Fibroblast of lung (primary cell): ENCODE measurements at regions not wholly inside any gene's neighbourhood (a gene's known extent, or its start where the extent isn't known, plus 50 kb on each side); places are given as distances from the start of the nearest gene placed in this dataset.

Experiments
- DNase-seq, 2 donors: peaks; one replicate each; pipeline versions ENCODE4 v3.0.0 to v3.0.0-alpha.2; 2010; ENCODE audit warnings: low read depth in 2 of 2
- H2AFZ ChIP-seq: 2 replicates; pipeline ENCODE4 v1.5.1; 2012; ENCODE audit warnings: low read length, control low read depth, inconsistent platforms
- H3K27ac ChIP-seq: 2 replicates; pipeline ENCODE4 v1.5.1; 2011; ENCODE audit warnings: low read length, control low read depth; ENCODE audit not compliant: insufficient read depth
- H3K27me3 ChIP-seq: 2 replicates; pipeline ENCODE4 v1.5.1; 2011; ENCODE audit warnings: mild to moderate bottlenecking, low read length; ENCODE audit not compliant: control insufficient read depth, insufficient read depth
- H3K36me3 ChIP-seq: 2 replicates; pipeline ENCODE4 v1.5.1; 2011; ENCODE audit warnings: low read length; ENCODE audit not compliant: control insufficient read depth, insufficient read depth
- H3K4me1 ChIP-seq: 2 replicates; pipeline ENCODE4 v1.5.1; 2011; ENCODE audit warnings: low read length; ENCODE audit not compliant: control insufficient read depth, insufficient read depth; ENCODE audit errors: extremely low read depth
- H3K4me2 ChIP-seq: 2 replicates; pipeline ENCODE4 v1.5.1; 2011; ENCODE audit warnings: low read length, control low read depth; ENCODE audit not compliant: insufficient read depth; ENCODE audit errors: extremely low read depth
- H3K4me3 ChIP-seq, 4 experiments: fragments of 200-600 bp in 1 of 4; sonication (generic) in 1 of 4; replicated peaks in 1 of 4; 2 replicates each; pipeline ENCODE4 v1.5.1; 2011 to 2016; ENCODE audit warnings: low read length in 4 of 4, low read depth in 3 of 4, mild to moderate bottlenecking in 3 of 4, control low read depth in 2 of 4, inconsistent platforms in 1 of 4, mixed read lengths in 1 of 4; ENCODE audit not compliant: insufficient read depth in 1 of 4; ENCODE audit errors: control extremely low read depth in 1 of 4
- H3K79me2 ChIP-seq: 2 replicates; pipeline ENCODE4 v1.5.1; 2012; ENCODE audit warnings: mild to moderate bottlenecking, low read length, inconsistent platforms; ENCODE audit not compliant: control insufficient read depth, insufficient read depth
- H3K9ac ChIP-seq: 2 replicates; pipeline ENCODE4 v1.5.1; 2011; ENCODE audit warnings: mild to moderate bottlenecking, low read length, control low read depth; ENCODE audit not compliant: insufficient read depth
- H3K9me3 ChIP-seq: 2 replicates; pipeline ENCODE4 v1.5.1; 2012; ENCODE audit warnings: low read depth, low read length; ENCODE audit not compliant: control insufficient read depth, insufficient read depth
- H4K20me1 ChIP-seq: 2 replicates; pipeline ENCODE4 v1.5.1; 2011; ENCODE audit warnings: low read length; ENCODE audit not compliant: control insufficient read depth, insufficient read depth; ENCODE audit errors: extremely low read depth
- EZH2 ChIP-seq: IDR thresholded peaks from 2 replicates; pipeline ENCODE4 v1.5.1; 2012; ENCODE audit warnings: low read length, control low read depth, mild to moderate bottlenecking; ENCODE audit errors: missing control alignments
- TF ChIP-seq, protein P1 (sequence below), 2 donors: IDR thresholded peaks in 1 of 2; conservative IDR thresholded peaks in 1 of 2; 1 replicate in 1 of 2; 2 replicates in 1 of 2; pipeline ENCODE4 v1.5.1; 2011 to 2012; ENCODE audit warnings: low read length in 2 of 2, control low read depth in 1 of 2, inconsistent platforms in 1 of 2, low read depth in 1 of 2, mild to moderate bottlenecking in 1 of 2

DNA sequence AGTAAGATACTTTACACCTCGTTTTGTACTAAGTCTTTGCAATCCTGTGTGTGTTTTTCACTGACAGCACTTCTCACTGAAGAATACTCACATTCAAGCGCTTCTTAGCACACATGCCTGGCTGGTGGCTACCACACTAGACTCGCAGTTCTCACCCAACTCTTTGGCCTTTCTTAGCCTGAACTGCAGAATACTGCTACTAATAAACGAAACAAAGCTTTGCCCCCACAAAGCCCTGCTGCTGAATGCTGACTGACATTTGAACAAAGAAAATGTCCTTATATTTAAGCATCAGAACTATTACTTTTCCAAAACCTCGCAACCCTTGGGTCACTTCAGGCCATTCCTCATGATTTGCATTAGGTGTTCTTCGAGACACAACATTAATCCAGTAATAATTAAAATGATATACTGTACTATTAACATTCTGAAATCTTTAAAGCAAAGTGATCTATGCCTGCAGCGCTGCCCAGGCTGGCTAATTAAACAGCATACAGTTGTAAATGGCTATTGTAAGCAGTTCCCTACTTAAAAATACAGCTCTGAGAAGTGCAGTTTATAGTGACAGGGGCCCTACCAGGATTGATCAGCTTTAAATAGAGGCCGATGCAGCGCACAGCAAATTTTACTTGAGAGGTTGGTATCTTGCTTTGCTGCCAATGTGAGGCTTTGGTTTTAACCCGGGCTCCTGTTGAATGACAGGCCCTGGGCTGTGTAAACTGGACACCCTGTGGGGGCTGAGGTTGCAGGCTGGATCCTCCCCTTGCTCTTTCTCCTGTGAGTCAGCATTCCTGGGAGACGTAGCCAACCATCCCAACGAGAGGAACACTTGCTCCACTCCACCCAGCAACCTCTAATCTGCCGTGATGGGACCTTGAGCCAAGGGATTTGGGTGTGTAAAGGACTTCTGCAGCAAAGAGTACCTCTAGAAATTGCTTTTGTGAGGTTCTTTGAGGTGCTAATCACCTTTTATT, 899.0 kb downstream of the TFAP2A start:
- Histone ChIP-seq H2AFZ (no peak overlapping the region), H3K4me1 (peaks cover 8% of the 10 kb centered on the region), H3K79me2 (no peaks in the 10 kb centered on the region), H3K9ac (no peak overlapping the region), H3K4me3 (no peak overlapping the region), H3K36me3 (no peaks in the 10 kb centered on the region), H3K27ac (no peak overlapping the region), H3K27me3 (no peaks in the 10 kb centered on the region), H4K20me1 (no peaks in the 10 kb centered on the region), H3K4me2 (no peak overlapping the region), H3K9me3 (no peaks in the 10 kb centered on the region)
- peak; percentile 64 to 88 for DNase-seq
- no peak for TF ChIP-seq EZH2
- TF ChIP-seq, protein P1, sequence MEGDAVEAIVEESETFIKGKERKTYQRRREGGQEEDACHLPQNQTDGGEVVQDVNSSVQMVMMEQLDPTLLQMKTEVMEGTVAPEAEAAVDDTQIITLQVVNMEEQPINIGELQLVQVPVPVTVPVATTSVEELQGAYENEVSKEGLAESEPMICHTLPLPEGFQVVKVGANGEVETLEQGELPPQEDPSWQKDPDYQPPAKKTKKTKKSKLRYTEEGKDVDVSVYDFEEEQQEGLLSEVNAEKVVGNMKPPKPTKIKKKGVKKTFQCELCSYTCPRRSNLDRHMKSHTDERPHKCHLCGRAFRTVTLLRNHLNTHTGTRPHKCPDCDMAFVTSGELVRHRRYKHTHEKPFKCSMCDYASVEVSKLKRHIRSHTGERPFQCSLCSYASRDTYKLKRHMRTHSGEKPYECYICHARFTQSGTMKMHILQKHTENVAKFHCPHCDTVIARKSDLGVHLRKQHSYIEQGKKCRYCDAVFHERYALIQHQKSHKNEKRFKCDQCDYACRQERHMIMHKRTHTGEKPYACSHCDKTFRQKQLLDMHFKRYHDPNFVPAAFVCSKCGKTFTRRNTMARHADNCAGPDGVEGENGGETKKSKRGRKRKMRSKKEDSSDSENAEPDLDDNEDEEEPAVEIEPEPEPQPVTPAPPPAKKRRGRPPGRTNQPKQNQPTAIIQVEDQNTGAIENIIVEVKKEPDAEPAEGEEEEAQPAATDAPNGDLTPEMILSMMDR (conservative IDR thresholded peaks at IDR 0.05 in 1 of 2, IDR thresholded peaks at IDR 0.05 in 1 of 2; ENCODE audit: low read depth in 1 of 2, low read length in 2 of 2): no peak

DNA sequence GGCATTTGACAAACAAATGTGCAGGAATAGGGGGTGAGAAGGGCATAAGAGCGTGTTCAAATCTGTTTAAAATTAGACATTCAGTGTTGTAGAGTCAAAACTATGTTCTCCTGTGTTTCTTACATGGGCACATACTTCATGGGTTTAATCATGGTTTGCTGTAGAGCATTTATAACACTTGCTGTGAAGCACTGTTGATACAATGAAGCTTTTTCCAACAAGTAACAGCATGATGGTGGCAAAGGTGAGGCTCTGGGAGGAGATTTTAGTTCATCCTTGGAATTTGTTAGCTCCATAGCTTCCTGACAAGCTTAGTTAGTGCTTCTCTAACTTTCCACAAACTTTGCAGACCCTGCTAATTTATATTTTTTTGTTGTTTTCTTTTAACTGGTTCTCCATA, 900.7 kb downstream of the TFAP2A start:
- Histone ChIP-seq H4K20me1 (no peaks in the 10 kb centered on the region), H3K9ac (no peak overlapping the region), H3K36me3 (no peaks in the 10 kb centered on the region), H3K27ac (no peak overlapping the region), H3K79me2 (no peaks in the 10 kb centered on the region), H3K9me3 (no peaks in the 10 kb centered on the region), H3K4me3 (no peak overlapping the region), H3K4me1 (peaks cover 4% of the 10 kb centered on the region), H2AFZ (no peak overlapping the region), H3K4me2 (no peak overlapping the region), H3K27me3 (no peaks in the 10 kb centered on the region)
- TF ChIP-seq EZH2: no peak
- TF ChIP-seq, protein P1 (conservative IDR thresholded peaks at IDR 0.05 in 1 of 2, IDR thresholded peaks at IDR 0.05 in 1 of 2; ENCODE audit: low read depth in 1 of 2, low read length in 2 of 2): no peak
- DNase-seq: no peak

DNA sequence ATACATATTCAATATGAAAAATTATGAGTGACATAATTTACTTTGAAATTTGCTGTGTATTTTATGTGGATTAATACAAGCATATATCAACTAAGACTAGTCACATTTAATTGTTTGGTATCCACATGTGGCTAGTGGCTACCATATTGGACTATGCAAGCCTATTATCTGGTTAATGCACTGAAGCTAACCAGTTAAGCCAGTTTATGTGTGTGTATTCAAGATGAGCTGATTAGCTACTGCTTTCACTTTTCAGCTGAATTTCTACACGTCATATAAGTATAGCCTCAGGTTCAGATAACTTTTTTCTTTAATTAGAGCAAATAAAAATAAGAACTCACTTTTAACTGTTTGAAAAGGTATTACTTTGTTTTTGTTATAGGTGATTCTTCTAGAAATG, 903.7 kb downstream of the TFAP2A start:
- H3K4me3 ChIP-seq: no peak overlapping the region
- no peak for DNase-seq
- no peak overlapping the region for H3K27ac ChIP-seq
- no peak overlapping the region for H3K4me2 ChIP-seq
- no peaks in the 10 kb centered on the region for H3K79me2 ChIP-seq
- H3K9ac ChIP-seq: no peak overlapping the region
- H3K27me3 ChIP-seq: no peaks in the 10 kb centered on the region
- no peak overlapping the region for H2AFZ ChIP-seq
- H4K20me1 ChIP-seq: no peaks in the 10 kb centered on the region
- peaks cover 4% of the 10 kb centered on the region for H3K4me1 ChIP-seq
- no peak for TF ChIP-seq EZH2
- TF ChIP-seq, protein P1 (conservative IDR thresholded peaks at IDR 0.05 in 1 of 2, IDR thresholded peaks at IDR 0.05 in 1 of 2; ENCODE audit: low read depth in 1 of 2, low read length in 2 of 2): no peak
- H3K9me3 ChIP-seq: no peaks in the 10 kb centered on the region
- no peaks in the 10 kb centered on the region for H3K36me3 ChIP-seq
